SU-DHL-6 (cell line): ENCODE measurements at regions not wholly inside any gene's neighbourhood (a gene's known extent, or its start where the extent isn't known, plus 50 kb on each side); places are given as distances from the start of the nearest gene placed in this dataset.

Experiments
- CTCF ChIP-seq: fragments of 200-600 bp; sonication (generic); IDR thresholded peaks from one replicate; pipeline ENCODE4 v1.5.1; 2017; ENCODE audit warnings: antibody characterized with exemption, mild to moderate bottlenecking, low read length, moderate library complexity; ENCODE audit not compliant: insufficient read depth, poor library complexity, severe bottlenecking
- EZH2phosphoT487 ChIP-seq: fragments of 200-600 bp; sonication (generic), shearing (Covaris generic); conservative IDR thresholded peaks from 2 replicates; pipeline ENCODE4 v1.6.1; 2018; ENCODE audit warnings: mild to moderate bottlenecking, antibody characterized with exemption, low read length, moderate library complexity, mixed read lengths

DNA sequence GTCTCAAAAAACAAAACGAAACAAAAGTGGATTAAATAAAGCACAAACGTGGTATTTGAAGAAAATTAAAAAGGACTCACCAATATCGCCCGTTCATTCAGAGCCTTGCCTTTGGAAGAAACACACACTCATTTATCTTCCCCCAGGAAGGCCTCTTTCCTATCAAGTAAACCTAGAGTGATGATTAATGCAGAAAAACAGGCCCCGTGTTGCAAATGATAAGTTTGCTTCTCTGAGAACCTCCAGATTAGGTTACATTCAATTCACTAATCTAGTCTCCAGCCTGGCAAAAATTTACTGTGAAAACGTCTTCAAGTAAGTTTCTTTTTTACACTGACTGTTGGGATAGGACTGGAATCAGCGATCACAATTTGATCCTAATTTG, 78.0 kb upstream of the C1GALT1 start:
- no peak for TF ChIP-seq CTCF
- TF ChIP-seq EZH2phosphoT487, result no peak
